GM18507 (cell line): ENCODE measurements at regions not wholly inside any gene's neighbourhood (a gene's known extent, or its start where the extent isn't known, plus 50 kb on each side); places are given as distances from the start of the nearest gene placed in this dataset.
"Not testable (repeated sequence)": the region's sequence is repeated elsewhere in the genome, so short reads cannot be mapped to it uniquely, and the experiment has no call there.

Source experiments
- DNase-seq: peaks from one replicate; pipeline ENCODE4 v3.0.0; 2011; ENCODE audit warnings: low read depth; ENCODE audit not compliant: insufficient read length; ENCODE audit errors: extremely low spot score
- FAIRE-seq: peaks from 2 replicates; lab custom pipeline; 2011; peaks lifted over from hg19 to GRCh38; lab: Jason Lieb, UNC

DNA sequence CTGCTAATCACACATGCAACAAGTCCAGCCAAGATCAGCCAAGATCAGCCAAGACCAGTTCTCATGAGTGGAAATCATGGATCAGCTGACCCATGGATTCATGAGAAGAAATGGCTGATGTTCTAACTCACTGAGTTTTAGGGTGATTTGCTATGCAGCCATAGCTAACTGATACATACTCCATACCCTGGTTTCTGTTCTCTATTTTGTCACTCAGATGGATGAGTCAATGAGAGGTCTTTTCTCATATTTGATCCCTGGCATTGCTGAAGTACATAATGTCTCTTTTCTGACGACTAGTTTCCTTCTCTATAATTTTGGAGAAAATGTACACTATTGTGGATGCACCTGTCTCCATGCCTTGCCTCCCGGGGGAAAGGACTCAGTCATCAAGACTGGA lies 118.4 kb upstream of the LY86 start:
- no peak for FAIRE-seq
- DNase-seq = no peak

DNA sequence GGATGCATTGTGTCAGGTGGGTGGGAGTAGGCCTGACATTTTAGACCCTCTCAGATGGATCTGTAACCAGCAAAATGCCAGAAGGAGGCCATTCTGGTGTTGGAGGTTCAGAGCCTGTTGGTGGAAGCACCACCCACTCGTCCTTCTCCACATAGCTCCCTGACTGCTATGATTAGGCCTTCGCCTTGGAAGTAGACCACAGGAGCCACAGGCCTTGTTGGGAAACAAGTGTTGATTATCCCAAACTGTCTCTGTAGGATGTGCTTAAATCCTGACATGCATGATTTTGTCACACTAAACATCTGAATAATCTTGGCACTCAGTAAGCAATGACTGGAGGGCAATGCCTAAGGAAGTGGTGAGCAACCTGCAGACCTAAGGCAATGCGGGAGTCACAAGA lies 117.2 kb upstream of the LY86 start:
- no peak for FAIRE-seq

DNA sequence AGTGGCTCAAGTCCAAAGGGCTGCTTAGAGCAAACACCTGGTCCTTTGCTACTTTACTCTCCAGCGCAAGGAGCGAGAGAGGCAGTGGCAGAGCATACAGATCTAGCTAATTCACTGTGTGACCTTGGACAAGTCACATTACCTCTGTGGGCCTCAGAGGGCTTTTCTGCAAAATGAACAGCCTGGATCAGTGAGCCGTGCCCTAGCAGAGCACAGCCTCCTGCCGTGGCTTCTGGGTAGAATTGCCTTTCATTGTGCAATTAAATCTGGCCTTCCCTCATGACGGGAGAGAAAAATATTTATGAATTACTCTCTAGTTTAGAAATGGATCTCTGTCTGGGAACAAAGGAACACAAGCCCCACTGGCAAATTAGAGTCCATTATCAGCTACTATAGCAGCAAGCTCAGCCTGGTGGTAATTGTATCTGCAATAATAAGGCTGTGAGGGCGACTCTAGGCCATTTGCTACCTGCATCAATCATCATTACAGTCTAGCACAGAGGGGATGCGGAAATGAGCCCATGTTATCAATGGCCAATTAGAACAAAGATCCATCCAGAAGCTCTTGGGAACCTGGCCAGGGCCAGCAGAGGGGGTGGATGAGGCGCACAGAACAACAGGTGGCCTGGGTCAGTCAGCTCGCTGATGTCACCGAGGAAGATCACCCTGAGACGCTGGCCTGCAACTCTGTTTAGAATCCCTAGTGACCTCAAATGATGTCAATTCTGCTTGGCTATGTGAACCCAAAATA lies 114.2 kb upstream of the LY86 start:
- no peak for DNase-seq
- FAIRE-seq = no peak

More for the DNA sequence above, 117.2 kb upstream of the LY86 start:
- DNase-seq = no peak

DNA sequence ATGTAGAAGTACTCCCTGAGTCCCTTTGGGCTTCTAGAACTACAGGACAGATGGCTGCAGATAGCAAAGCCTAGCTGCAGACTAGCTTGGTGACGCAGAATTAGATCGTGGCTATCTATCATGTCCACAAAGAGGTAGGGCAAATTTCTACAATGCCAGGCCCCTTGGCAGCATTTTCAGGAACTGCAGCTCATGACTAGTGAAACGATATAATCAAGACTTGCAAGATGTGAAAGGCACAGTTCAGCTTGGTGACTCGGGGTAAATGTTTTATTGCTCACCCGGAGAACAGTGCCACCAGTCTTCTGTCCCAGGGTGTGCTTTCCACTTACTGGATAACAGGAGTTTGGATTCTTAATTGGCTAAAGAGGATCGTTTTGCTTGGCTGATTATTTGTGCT lies 108.7 kb upstream of the LY86 start:
- FAIRE-seq = no peak
- no peak for DNase-seq

- DNase-seq (no peak), FAIRE-seq (no peak)
These were observed 106.3 kb upstream of the LY86 start for GRCh38 chr6:6482256-6482655.

- DNase-seq (no peak), FAIRE-seq (no peak)
These were observed 105.4 kb upstream of the LY86 start for GRCh38 chr6:6483168-6483567.

GRCh38 chr6:6483733-6484132 lies 104.8 kb upstream of the LY86 start:
- FAIRE-seq (no peak), DNase-seq (no peak)

GRCh38 chr6:6484681-6485080 lies 103.8 kb upstream of the LY86 start:
- DNase-seq = no peak
- FAIRE-seq = no peak

DNA sequence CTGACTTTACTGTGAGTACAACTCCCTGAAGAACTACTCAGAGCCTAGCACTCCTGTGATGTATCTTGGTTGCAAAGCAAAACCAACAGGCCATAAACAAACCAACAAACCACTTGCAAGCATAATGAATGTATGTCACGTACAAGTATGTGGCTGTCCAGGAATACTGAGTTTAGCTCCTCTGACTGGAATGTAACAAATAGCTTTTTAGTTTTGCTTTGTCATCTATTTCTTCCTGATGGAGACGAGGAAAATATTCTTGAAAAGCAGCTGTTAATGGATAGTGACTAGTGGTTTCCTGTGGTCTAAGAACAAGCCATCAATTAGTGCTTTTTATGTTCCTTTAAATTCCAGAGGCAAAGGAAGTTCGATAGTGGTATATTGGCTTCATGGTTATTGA lies 101.9 kb upstream of the LY86 start:
- DNase-seq (no peak), FAIRE-seq (no peak)

- DNase-seq = no peak
- no peak for FAIRE-seq
These were observed 96.8 kb upstream of the LY86 start for GRCh38 chr6:6491761-6492160.

DNA sequence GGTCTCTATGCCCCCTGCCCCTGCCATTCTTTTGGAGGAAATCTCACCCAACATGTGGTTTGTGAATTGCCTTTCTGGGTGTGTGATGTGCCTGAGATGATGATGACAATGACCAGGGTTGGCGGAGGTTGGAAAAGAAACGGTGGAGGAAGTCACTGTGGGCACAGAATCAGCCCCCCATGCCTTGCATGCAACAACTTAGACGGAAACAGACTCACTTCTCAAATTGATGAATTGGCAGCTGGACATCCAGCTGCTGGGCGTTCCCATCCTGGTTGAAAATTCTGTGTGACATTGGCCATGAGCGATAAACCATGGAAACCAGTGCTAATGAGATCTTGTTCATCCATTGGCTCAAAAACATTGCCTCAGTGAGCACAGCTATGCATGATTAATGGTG lies 95.8 kb upstream of the LY86 start:
- DNase-seq (no peak), FAIRE-seq (no peak)

DNA sequence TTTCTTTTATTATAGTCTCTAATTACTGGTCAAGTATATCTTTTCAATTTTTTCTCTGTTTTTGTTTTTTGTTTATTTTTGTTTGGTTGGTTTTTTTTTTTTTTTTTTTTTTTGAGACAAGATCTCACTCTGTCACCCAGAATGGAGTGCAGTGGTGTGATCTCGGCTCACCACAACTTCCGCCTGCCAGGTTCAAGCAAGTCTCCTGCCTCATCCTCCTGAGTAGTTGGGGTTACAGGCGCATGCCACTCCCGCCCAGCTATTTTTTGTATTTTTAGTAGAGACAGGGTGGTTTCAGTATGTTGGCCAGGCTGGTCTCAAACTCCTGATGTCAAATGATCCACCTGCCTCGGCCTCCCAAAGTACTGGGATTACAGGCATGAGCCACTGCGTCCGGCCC lies 94.4 kb upstream of the LY86 start:
- FAIRE-seq, DNase-seq: not testable (repeated sequence)

GRCh38 chr6:6494677-6495076 lies 93.8 kb upstream of the LY86 start:
- DNase-seq (peak; percentile 20), FAIRE-seq (peak; percentile 85)

DNA sequence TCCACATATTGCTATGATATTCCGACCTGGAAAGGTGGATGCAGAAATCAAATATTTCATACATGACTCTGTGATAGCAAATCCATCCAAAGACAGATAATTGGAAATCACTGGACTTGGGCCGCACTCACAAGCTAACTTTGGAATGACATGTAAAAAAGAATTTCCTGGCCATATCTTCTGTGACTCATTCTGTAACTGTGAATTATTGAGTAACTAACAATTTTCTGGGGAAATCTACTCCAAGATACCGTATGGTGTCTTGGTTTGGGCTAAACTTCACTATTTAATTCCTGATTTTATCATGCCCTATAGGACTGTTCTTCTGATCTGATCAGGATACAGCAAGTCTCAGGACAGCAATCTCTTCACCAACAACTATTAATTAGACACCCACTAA lies 92.7 kb upstream of the LY86 start:
- FAIRE-seq (no peak), DNase-seq (no peak)

- DNase-seq = no peak
- FAIRE-seq = no peak
These were observed 91.0 kb upstream of the LY86 start for GRCh38 chr6:6497541-6497940.

DNA sequence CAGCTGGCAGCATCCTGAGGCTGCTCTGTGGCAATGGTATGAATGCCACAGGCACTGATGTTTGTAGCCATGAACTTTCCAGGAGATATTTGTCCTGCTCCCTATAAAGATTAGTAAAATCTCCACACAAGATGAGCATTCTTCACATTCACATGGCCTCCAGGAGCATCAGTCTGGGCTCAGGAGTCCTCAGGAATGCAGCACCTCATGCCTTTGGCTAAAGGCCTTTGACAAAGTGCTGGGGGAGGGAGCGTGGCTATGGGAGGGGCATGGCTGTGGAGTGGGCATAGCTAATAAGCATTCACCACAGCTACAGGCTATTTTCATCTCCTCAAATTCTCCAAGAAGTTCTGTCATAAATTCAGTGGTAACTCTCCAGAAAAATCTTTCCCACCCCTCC lies 90.5 kb upstream of the LY86 start:
- FAIRE-seq (no peak), DNase-seq (no peak)

GRCh38 chr6:6503191-6503590 lies 85.3 kb upstream of the LY86 start:
- DNase-seq (no peak), FAIRE-seq (no peak)

GRCh38 chr6:6505111-6505510 lies 83.4 kb upstream of the LY86 start:
- no peak for DNase-seq
- FAIRE-seq = no peak

DNA sequence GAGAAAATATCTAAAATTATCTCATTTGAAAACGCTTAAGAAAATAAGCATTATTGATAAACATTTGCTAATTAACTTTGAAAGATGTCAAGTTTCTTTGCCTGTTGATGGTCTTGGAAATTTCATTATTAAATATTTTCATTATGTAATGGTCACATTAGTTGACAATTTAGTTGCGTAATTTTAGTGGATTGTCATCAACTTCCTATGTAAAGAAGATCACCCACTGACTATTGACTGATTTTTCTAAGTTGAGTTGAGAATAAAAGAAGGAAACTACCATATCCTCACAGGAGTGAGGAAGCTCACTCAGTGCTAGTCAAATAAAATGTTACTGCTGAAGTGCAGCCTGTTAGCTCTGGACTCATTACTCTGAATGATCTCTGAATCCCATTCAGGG lies 79.9 kb upstream of the LY86 start:
- DNase-seq (no peak), FAIRE-seq (no peak)

GRCh38 chr6:6509284-6509683 lies 79.2 kb upstream of the LY86 start:
- DNase-seq (no peak), FAIRE-seq (no peak)

DNA sequence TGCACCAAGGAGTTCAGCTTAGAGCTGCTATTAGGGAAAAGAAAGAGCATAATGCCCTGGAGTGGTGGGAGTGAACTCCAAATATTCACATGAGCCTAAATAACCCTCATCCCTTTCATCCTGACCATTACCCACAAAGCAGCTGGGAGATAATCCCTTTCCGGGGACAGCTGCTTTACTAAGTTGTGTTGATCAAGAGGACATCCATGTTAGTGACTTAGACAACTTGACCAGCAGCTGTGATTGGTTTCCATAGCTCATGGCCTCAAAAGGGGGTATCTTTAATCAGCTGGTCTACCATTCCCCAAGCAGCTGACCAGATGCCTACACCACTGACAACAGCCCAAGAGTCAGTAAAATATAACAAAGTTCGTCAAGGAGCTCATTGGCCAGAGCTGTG lies 75.8 kb upstream of the LY86 start:
- DNase-seq (no peak), FAIRE-seq (no peak)
